Mucosa of descending colon (tissue), 3 donors: ENCODE measurements at regions not wholly inside any gene's neighbourhood (a gene's known extent, or its start where the extent isn't known, plus 50 kb on each side); places are given as distances from the start of the nearest gene placed in this dataset.

Experiments
- ATAC-seq: fragments of 200-7000 bp; cut with Tn5 transposase; one replicate; pipeline ENCODE4 v1.9.1; 2020; ENCODE audit warnings: mild to moderate bottlenecking, moderate library complexity
- DNase-seq, 3 donors: peaks; one replicate each; pipeline ENCODE4 v3.0.0-alpha.2; 2020
- H3K36me3 ChIP-seq: fragments of 200-600 bp; one replicate; pipeline ENCODE4 v1.8.0; 2021; ENCODE audit warnings: low read depth, mild to moderate bottlenecking
- H3K4me1 ChIP-seq: fragments of 200-600 bp; one replicate; pipeline ENCODE4 v1.8.0; 2021; ENCODE audit warnings: low read depth, mild to moderate bottlenecking
- H3K4me3 ChIP-seq: fragments of 200-600 bp; one replicate; pipeline ENCODE4 v1.8.0; 2021; ENCODE audit warnings: mild to moderate bottlenecking
- H3K9me3 ChIP-seq: fragments of 200-600 bp; one replicate; pipeline ENCODE4 v1.8.0; 2021; ENCODE audit warnings: mild to moderate bottlenecking
- CTCF ChIP-seq: fragments of 200-600 bp; IDR thresholded peaks from one replicate; pipeline ENCODE4 v1.8.0; 2022; ENCODE audit warnings: antibody characterized with exemption, mild to moderate bottlenecking
- intact Hi-C, 2 donors: fragments of 100-400 bp; cut with DNase I in 1 of 2; cut with micrococcal nuclease in 1 of 2; formaldehyde crosslinking; loops; one replicate each; pipeline versions ENCODE4 v1.11.0 to v1.11.1; 2022; cut with DNase I, micrococcal nuclease
- donor health status: DM: no; HTN: no; CAD: no; lungs with moderate emphysema.
- donor health status: DM: no; HTN: no; CAD: no.
- donor health status: DM: no; HTN: yes; CAD: no.

GRCh38 chr18:76759056-76759455, 63.3 kb upstream of the ZNF236 start:
- ATAC-seq = no peak

GRCh38 chr18:76757925-76758324, 64.4 kb upstream of the ZNF236 start:
- H3K36me3 ChIP-seq = no peaks in the 10 kb centered on the region
- TF ChIP-seq CTCF = no peak
- intact Hi-C loops = no loop called here
- no peaks in the 10 kb centered on the region for H3K9me3 ChIP-seq
- ATAC-seq = no peak
- H3K4me3 ChIP-seq = no peak overlapping the region
- no peaks in the 10 kb centered on the region for H3K4me1 ChIP-seq
- DNase-seq = no peak

More at GRCh38 chr18:76759056-76759455, 63.3 kb upstream of the ZNF236 start:
- H3K4me1 ChIP-seq = no peaks in the 10 kb centered on the region
- TF ChIP-seq CTCF = no peak
- no peaks in the 10 kb centered on the region for H3K9me3 ChIP-seq
- intact Hi-C loops = no loop called here
- H3K36me3 ChIP-seq = no peaks in the 10 kb centered on the region
- no peak for DNase-seq
- H3K4me3 ChIP-seq = no peak overlapping the region

GRCh38 chr18:76757335-76757734, 65.0 kb upstream of the ZNF236 start:
- peak in 1 of 3 donors; percentile 3 for DNase-seq
- no peak for ATAC-seq

GRCh38 chr18:76756531-76757253, 65.7 kb upstream of the ZNF236 start:
- H3K4me3 ChIP-seq = no peak overlapping the region
- H3K36me3 ChIP-seq = no peaks in the 10 kb centered on the region
- TF ChIP-seq CTCF = no peak
- DNase-seq (peak in 1 of 3 donors; percentile 5), ATAC-seq (no peak)
- no peaks in the 10 kb centered on the region for H3K9me3 ChIP-seq
- intact Hi-C loops = no loop called here
- no peaks in the 10 kb centered on the region for H3K4me1 ChIP-seq

More at GRCh38 chr18:76757335-76757734, 65.0 kb upstream of the ZNF236 start:
- intact Hi-C loops = no loop called here
- no peaks in the 10 kb centered on the region for H3K36me3 ChIP-seq
- TF ChIP-seq CTCF = no peak
- no peaks in the 10 kb centered on the region for H3K9me3 ChIP-seq
- no peaks in the 10 kb centered on the region for H3K4me1 ChIP-seq
- no peak overlapping the region for H3K4me3 ChIP-seq

- DNase-seq (no peak), ATAC-seq (no peak)
- H3K4me3 ChIP-seq = no peak overlapping the region
- no peak for TF ChIP-seq CTCF
- H3K9me3 ChIP-seq = peaks cover 13% of the 10 kb centered on the region
- H3K36me3 ChIP-seq = no peaks in the 10 kb centered on the region
- intact Hi-C loops = no loop called here
- H3K4me1 ChIP-seq = no peaks in the 10 kb centered on the region
Observed at GRCh38 chr18:76754351-76754750, 68.0 kb upstream of the ZNF236 start.

- ATAC-seq (no peak), DNase-seq (no peak)
- H3K36me3 ChIP-seq = no peaks in the 10 kb centered on the region
- no peak for TF ChIP-seq CTCF
- no peaks in the 10 kb centered on the region for H3K4me1 ChIP-seq
- no peak overlapping the region for H3K4me3 ChIP-seq
- peaks cover 13% of the 10 kb centered on the region for H3K9me3 ChIP-seq
- intact Hi-C loops = no loop called here
Observed at GRCh38 chr18:76752400-76752799, 70.0 kb upstream of the ZNF236 start.
